ENCODE measurements at regions not wholly inside any gene's neighbourhood (a gene's known extent, or its start where the extent isn't known, plus 50 kb on each side); places are given as distances from the start of the nearest gene placed in this dataset.

- no peak for DNase-seq (ENCODE audit: extremely low spot score)
- POLR2A ChIA-PET, result no interaction called here
- no peak for TF ChIP-seq CTCF (IDR thresholded peaks at IDR 0.05; ENCODE audit: control extremely low read depth, extremely low read depth, low read depth, missing control alignments)
- CTCF ChIA-PET, result no interaction called here
These were observed 146.7 kb upstream of the FAM9B start for GRCh38 chrX:9180623-9181022.

- TF ChIP-seq CTCF (IDR thresholded peaks at IDR 0.05; ENCODE audit: control extremely low read depth, extremely low read depth, low read depth, missing control alignments), result no peak
- ChIA-PET POLR2A (no interaction called here), CTCF (no interaction called here)
- DNase-seq (ENCODE audit: extremely low spot score), result no peak
These were observed 148.1 kb upstream of the FAM9B start for GRCh38 chrX:9182041-9182440.

- TF ChIP-seq CTCF (IDR thresholded peaks at IDR 0.05; ENCODE audit: control extremely low read depth, extremely low read depth, low read depth, missing control alignments), result no peak
- POLR2A ChIA-PET, result no interaction called here
- CTCF ChIA-PET, result no interaction called here
- no peak for DNase-seq (ENCODE audit: extremely low spot score)
These were observed 149.6 kb upstream of the FAM9B start for GRCh38 chrX:9183481-9183880.

- DNase-seq (ENCODE audit: extremely low spot score), result no peak
- no peak for TF ChIP-seq CTCF (IDR thresholded peaks at IDR 0.05; ENCODE audit: control extremely low read depth, extremely low read depth, low read depth, missing control alignments)
- CTCF ChIA-PET, result no interaction called here
- POLR2A ChIA-PET, result no interaction called here
These were observed 150.3 kb upstream of the FAM9B start for GRCh38 chrX:9184211-9184610.

- no peak for DNase-seq (ENCODE audit: extremely low spot score)
- POLR2A ChIA-PET, result no interaction called here
- TF ChIP-seq CTCF (IDR thresholded peaks at IDR 0.05; ENCODE audit: control extremely low read depth, extremely low read depth, low read depth, missing control alignments), result no peak
- CTCF ChIA-PET, result no interaction called here
These were observed 154.2 kb upstream of the FAM9B start for GRCh38 chrX:9188117-9188516.

- ChIA-PET CTCF (no interaction called here), POLR2A (no interaction called here)
- DNase-seq (ENCODE audit: extremely low spot score), result no peak
- TF ChIP-seq CTCF (IDR thresholded peaks at IDR 0.05; ENCODE audit: control extremely low read depth, extremely low read depth, low read depth, missing control alignments), result no peak
These were observed 155.4 kb upstream of the FAM9B start for GRCh38 chrX:9189286-9189685.

- no peak for DNase-seq (ENCODE audit: extremely low spot score)
- ChIA-PET CTCF (no interaction called here), POLR2A (no interaction called here)
- TF ChIP-seq CTCF (IDR thresholded peaks at IDR 0.05; ENCODE audit: control extremely low read depth, extremely low read depth, low read depth, missing control alignments), result no peak
These were observed 157.5 kb upstream of the FAM9B start for GRCh38 chrX:9191392-9191791.

Data from GM10248 (cell line).